GM18511 (cell line): ENCODE measurements at regions not wholly inside any gene's neighbourhood (a gene's known extent, or its start where the extent isn't known, plus 50 kb on each side); places are given as distances from the start of the nearest gene placed in this dataset.

Experiments
- ATAC-seq: cut with Tn5 transposase; IDR thresholded peaks from one replicate; pipeline ENCODE4 v1.9.1; 2021; ENCODE audit warnings: mild to moderate bottlenecking, moderate library complexity; ENCODE audit not compliant: unreplicated experiment

GRCh38 chr6:165883851-165884640 lies 221.0 kb upstream of the PDE10A start:
- no peak for ATAC-seq

- no peak for ATAC-seq
Observed at GRCh38 chr6:165881806-165882205, 218.8 kb upstream of the PDE10A start.

GRCh38 chr6:165880686-165881085 lies 217.6 kb upstream of the PDE10A start:
- ATAC-seq = no peak

- no peak for ATAC-seq
Observed at GRCh38 chr6:165877773-165878172, 214.7 kb upstream of the PDE10A start.

GRCh38 chr6:165877192-165877591 lies 214.2 kb upstream of the PDE10A start:
- ATAC-seq = no peak

GRCh38 chr6:165876588-165876987 lies 213.5 kb upstream of the PDE10A start:
- ATAC-seq = no peak

- ATAC-seq = no peak
Observed at GRCh38 chr6:165875946-165876345, 212.9 kb upstream of the PDE10A start.

- no peak for ATAC-seq
Observed at GRCh38 chr6:165873976-165874375, 210.9 kb upstream of the PDE10A start.

GRCh38 chr6:165872811-165873210 lies 209.8 kb upstream of the PDE10A start:
- no peak for ATAC-seq

GRCh38 chr6:165872311-165872710 lies 209.3 kb upstream of the PDE10A start:
- no peak for ATAC-seq

GRCh38 chr6:165871571-165871970 lies 208.5 kb upstream of the PDE10A start:
- ATAC-seq = no peak

- no peak for ATAC-seq
Observed at GRCh38 chr6:165869526-165869925, 206.5 kb upstream of the PDE10A start.

- ATAC-seq = no peak
Observed at GRCh38 chr6:165864925-165865324, 201.9 kb upstream of the PDE10A start.

- ATAC-seq = no peak
Observed at GRCh38 chr6:165864218-165864617, 201.2 kb upstream of the PDE10A start.

GRCh38 chr6:165863801-165864200 lies 200.8 kb upstream of the PDE10A start:
- ATAC-seq = no peak

GRCh38 chr6:165862813-165863212 lies 199.8 kb upstream of the PDE10A start:
- ATAC-seq = no peak

GRCh38 chr6:165861226-165861625 lies 198.2 kb upstream of the PDE10A start:
- ATAC-seq = no peak

GRCh38 chr6:165858586-165858985 lies 195.5 kb upstream of the PDE10A start:
- ATAC-seq = no peak

GRCh38 chr6:165855856-165856255 lies 192.8 kb upstream of the PDE10A start:
- no peak for ATAC-seq

GRCh38 chr6:165854863-165855593 lies 192.0 kb upstream of the PDE10A start:
- ATAC-seq = no peak

- no peak for ATAC-seq
Observed at GRCh38 chr6:165854061-165854862, 191.2 kb upstream of the PDE10A start.
